ENCODE measurements at regions not wholly inside any gene's neighbourhood (a gene's known extent, or its start where the extent isn't known, plus 50 kb on each side); places are given as distances from the start of the nearest gene placed in this dataset.

DNA sequence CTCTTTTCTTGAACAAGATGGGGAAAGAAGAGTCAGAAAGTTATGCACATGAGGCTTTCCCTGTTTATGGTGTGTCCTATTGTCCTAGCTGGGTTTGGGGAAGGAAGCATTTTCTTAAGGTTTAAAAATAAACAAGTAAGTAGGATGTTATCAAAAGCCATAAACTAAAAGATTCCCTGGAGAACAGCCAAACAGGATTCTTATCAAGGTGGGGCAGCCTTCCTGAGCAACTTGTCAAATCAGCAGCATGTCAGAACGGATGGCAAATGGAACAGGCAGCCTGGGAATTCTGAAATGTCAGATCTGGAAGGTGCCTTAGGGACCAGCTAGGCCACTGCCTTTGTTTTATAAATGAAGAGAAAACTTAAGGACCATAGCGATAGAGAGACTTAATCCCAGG is 152.2 kb upstream of the RGS6 start:
- H3K9me3 Mint-ChIP-seq (ENCODE audit: low read depth), result peaks cover under 1% of the 10 kb centered on the region

DNA sequence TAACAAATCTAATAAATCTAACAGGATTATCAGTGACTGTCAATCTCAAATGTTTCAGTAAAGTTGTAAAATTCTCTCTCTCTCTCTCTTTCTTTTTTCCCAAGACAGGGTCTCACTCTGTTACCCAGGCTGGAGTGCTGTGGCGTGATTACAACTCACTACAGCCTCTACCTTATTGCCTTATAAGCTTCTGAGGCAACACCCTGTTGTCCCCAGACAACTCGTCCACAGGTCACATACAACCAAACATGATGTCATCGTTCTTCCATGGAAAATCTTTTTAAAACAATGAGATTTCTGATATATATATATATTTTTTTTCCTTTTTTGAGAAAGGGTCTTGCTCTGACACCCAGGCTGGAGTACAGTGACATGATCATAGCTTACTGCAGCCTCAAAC is 151.4 kb upstream of the RGS6 start:
- Mint-ChIP-seq H3K9me3 (ENCODE audit: low read depth) (no peaks in the 10 kb centered on the region), H3K27ac (ENCODE audit: unreplicated experiment) (no peak overlapping the region), H3K27me3 (ENCODE audit: low read depth) (peaks cover 1% of the 10 kb centered on the region), H3K4me3 (ENCODE audit: unreplicated experiment) (no peak overlapping the region), H3K36me3 (ENCODE audit: low read depth) (no peaks in the 10 kb centered on the region), H3K4me1 (ENCODE audit: low read depth) (peaks cover 12% of the 10 kb centered on the region)
- TF ChIP-seq, protein P1, sequence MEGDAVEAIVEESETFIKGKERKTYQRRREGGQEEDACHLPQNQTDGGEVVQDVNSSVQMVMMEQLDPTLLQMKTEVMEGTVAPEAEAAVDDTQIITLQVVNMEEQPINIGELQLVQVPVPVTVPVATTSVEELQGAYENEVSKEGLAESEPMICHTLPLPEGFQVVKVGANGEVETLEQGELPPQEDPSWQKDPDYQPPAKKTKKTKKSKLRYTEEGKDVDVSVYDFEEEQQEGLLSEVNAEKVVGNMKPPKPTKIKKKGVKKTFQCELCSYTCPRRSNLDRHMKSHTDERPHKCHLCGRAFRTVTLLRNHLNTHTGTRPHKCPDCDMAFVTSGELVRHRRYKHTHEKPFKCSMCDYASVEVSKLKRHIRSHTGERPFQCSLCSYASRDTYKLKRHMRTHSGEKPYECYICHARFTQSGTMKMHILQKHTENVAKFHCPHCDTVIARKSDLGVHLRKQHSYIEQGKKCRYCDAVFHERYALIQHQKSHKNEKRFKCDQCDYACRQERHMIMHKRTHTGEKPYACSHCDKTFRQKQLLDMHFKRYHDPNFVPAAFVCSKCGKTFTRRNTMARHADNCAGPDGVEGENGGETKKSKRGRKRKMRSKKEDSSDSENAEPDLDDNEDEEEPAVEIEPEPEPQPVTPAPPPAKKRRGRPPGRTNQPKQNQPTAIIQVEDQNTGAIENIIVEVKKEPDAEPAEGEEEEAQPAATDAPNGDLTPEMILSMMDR (IDR thresholded peaks at IDR 0.05), result no peak
- DNase-seq (ENCODE audit: low spot score), result no peak

More for the DNA sequence above, 152.2 kb upstream of the RGS6 start:
- Mint-ChIP-seq H3K27ac (ENCODE audit: unreplicated experiment) (no peak overlapping the region), H3K4me1 (ENCODE audit: low read depth) (peaks cover 12% of the 10 kb centered on the region), H3K36me3 (ENCODE audit: low read depth) (no peaks in the 10 kb centered on the region), H3K4me3 (ENCODE audit: unreplicated experiment) (no peak overlapping the region), H3K27me3 (ENCODE audit: low read depth) (peaks cover 7% of the 10 kb centered on the region)
- TF ChIP-seq, protein P1 (IDR thresholded peaks at IDR 0.05), result no peak
- no peak for DNase-seq (ENCODE audit: low spot score)

- H3K36me3 Mint-ChIP-seq (ENCODE audit: low read depth), result no peaks in the 10 kb centered on the region
- H3K9me3 Mint-ChIP-seq (ENCODE audit: low read depth), result peaks cover 4% of the 10 kb centered on the region
- H3K4me3 Mint-ChIP-seq (ENCODE audit: unreplicated experiment), result no peak overlapping the region
- H3K4me1 Mint-ChIP-seq (ENCODE audit: low read depth), result peaks cover 12% of the 10 kb centered on the region
- H3K27ac Mint-ChIP-seq (ENCODE audit: unreplicated experiment), result no peak overlapping the region
- TF ChIP-seq, protein P1 (IDR thresholded peaks at IDR 0.05), result no peak
- no peak for DNase-seq (ENCODE audit: low spot score)
- H3K27me3 Mint-ChIP-seq (ENCODE audit: low read depth), result peaks cover 3% of the 10 kb centered on the region
Observed at GRCh38 chr14:71783088-71783487, 149.1 kb upstream of the RGS6 start.

DNA sequence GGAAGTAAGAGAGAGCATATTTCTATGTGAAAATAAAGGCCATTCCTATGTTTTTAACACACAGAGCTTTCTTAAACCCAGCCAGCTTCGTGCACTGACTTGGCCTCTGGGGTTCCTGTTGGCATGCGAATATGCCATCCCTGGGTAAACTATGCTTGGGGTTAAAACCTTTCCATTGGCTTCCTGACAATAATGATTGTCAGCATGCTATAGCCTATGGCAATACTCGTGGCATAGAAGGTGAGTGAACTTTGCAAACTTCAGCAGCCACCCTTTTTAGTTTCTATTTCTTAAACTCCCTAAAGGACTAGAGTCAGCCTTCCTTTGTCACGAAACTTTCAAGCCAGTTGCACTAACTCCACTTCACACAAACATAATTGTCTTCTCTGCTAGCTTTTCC is 148.4 kb upstream of the RGS6 start:
- Mint-ChIP-seq H3K36me3 (ENCODE audit: low read depth) (no peaks in the 10 kb centered on the region), H3K4me1 (ENCODE audit: low read depth) (peaks cover 12% of the 10 kb centered on the region), H3K27ac (ENCODE audit: unreplicated experiment) (no peak overlapping the region), H3K4me3 (ENCODE audit: unreplicated experiment) (no peak overlapping the region), H3K27me3 (ENCODE audit: low read depth) (peaks cover 3% of the 10 kb centered on the region), H3K9me3 (ENCODE audit: low read depth) (peaks cover 4% of the 10 kb centered on the region)
- TF ChIP-seq, protein P1 (IDR thresholded peaks at IDR 0.05), result no peak
- DNase-seq (ENCODE audit: low spot score), result no peak

DNA sequence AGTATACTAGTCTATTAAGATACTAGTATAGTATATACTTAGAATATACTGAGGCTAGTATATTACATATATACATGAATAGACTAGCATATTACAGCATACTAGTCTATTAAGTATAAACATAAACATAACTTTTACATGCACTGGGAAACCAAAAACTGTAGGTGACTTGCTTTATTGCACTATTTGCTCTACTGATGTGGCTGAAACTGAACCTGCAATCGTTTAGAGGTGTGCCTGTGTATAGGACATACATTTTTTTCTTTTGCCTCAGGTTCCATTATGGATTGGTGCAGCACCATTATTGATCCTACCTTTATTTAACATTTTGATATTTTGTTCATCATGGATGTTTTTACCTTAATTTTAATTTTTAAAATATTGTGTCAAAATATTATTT is 143.2 kb upstream of the RGS6 start:
- Mint-ChIP-seq H3K4me1 (ENCODE audit: low read depth) (peaks cover 3% of the 10 kb centered on the region), H3K27me3 (ENCODE audit: low read depth) (peaks cover 7% of the 10 kb centered on the region), H3K9me3 (ENCODE audit: low read depth) (peaks cover 17% of the 10 kb centered on the region), H3K36me3 (ENCODE audit: low read depth) (no peaks in the 10 kb centered on the region), H3K27ac (ENCODE audit: unreplicated experiment) (no peak overlapping the region), H3K4me3 (ENCODE audit: unreplicated experiment) (no peak overlapping the region)
- no peak for DNase-seq (ENCODE audit: low spot score)
- TF ChIP-seq, protein P1 (IDR thresholded peaks at IDR 0.05), result no peak
